HUES64 (cell line): ENCODE measurements at regions not wholly inside any gene's neighbourhood (a gene's known extent, or its start where the extent isn't known, plus 50 kb on each side); places are given as distances from the start of the nearest gene placed in this dataset.
A peak's percentile ranks its signal among the peaks of the same experiment; 100 is the strongest.
"Not testable (repeated sequence)": the region's sequence is repeated elsewhere in the genome, so short reads cannot be mapped to it uniquely, and the experiment has no call there.

Experiments
- H3K27ac ChIP-seq: 2 replicates; pipeline ENCODE4 v1.7.0; 2013; ENCODE audit warnings: low read depth, low read length, inconsistent platforms
- H3K27me3 ChIP-seq: 2 replicates; pipeline ENCODE4 v1.6.1; 2013; ENCODE audit warnings: mild to moderate bottlenecking, low read length; ENCODE audit not compliant: insufficient read depth
- H3K36me3 ChIP-seq: 2 replicates; pipeline ENCODE4 v1.6.1; 2013; ENCODE audit warnings: mild to moderate bottlenecking, low read length; ENCODE audit not compliant: insufficient read depth
- H3K4me1 ChIP-seq: 2 replicates; pipeline ENCODE4 v1.6.1; 2013; ENCODE audit warnings: mild to moderate bottlenecking, low read length, moderate library complexity; ENCODE audit not compliant: insufficient read depth
- H3K4me3 ChIP-seq: 2 replicates; pipeline ENCODE4 v1.5.1; 2013; ENCODE audit warnings: mild to moderate bottlenecking, low read length, moderate library complexity
- H3K9ac ChIP-seq: 2 replicates; pipeline ENCODE4 v1.6.1; 2013; ENCODE audit warnings: mild to moderate bottlenecking, low read depth, low read length
- H3K9me3 ChIP-seq: 2 replicates; pipeline ENCODE4 v1.6.1; 2013; ENCODE audit warnings: low read depth, low read length; ENCODE audit not compliant: insufficient read depth
- WGBS: fragments of 150-250, 120-280 bp; methylation state at CpG from one replicate; pipeline ENCODE4 v1.1.7; 2013; ENCODE audit warnings: missing lambda C conversion rate; 5-methylcytosine and 5-hydroxymethylcytosine counted together

GRCh38 chr1:90864681-90865080 lies 147.6 kb upstream of the BARHL2 start:
- Histone ChIP-seq H3K36me3 (no peaks in the 10 kb centered on the region), H3K4me1 (no peaks in the 10 kb centered on the region), H3K9ac (no peak overlapping the region), H3K9me3 (no peaks in the 10 kb centered on the region), H3K27me3 (no peaks in the 10 kb centered on the region), H3K27ac (no peak overlapping the region), H3K4me3 (no peak overlapping the region)
- 97% methylated on average over 3 of the region's 3 CpGs for WGBS

- Histone ChIP-seq H3K36me3 (no peaks in the 10 kb centered on the region), H3K4me1 (no peaks in the 10 kb centered on the region), H3K27me3 (no peaks in the 10 kb centered on the region), H3K9ac (no peak overlapping the region), H3K9me3 (no peaks in the 10 kb centered on the region), H3K4me3 (no peak overlapping the region), H3K27ac (no peak overlapping the region)
- WGBS, result 95% methylated on average over 3 of the region's 3 CpGs
These were observed 145.7 kb upstream of the BARHL2 start for GRCh38 chr1:90862782-90863181.

GRCh38 chr1:90861421-90861820 lies 144.3 kb upstream of the BARHL2 start:
- not testable (repeated sequence) for H3K4me1 ChIP-seq, H3K27me3 ChIP-seq, H3K9me3 ChIP-seq, H3K9ac ChIP-seq, H3K36me3 ChIP-seq, H3K27ac ChIP-seq, H3K4me3 ChIP-seq
- 91% methylated on average over 3 of the region's 3 CpGs for WGBS

GRCh38 chr1:90856463-90857007 lies 139.4 kb upstream of the BARHL2 start:
- 73% methylated on average over 7 of the region's 7 CpGs for WGBS

GRCh38 chr1:90854397-90854924 lies 137.4 kb upstream of the BARHL2 start:
- H3K36me3 ChIP-seq, result no peaks in the 10 kb centered on the region
- H3K9ac ChIP-seq, result no peak overlapping the region
- H3K4me1 ChIP-seq, result peaks cover 8% of the 10 kb centered on the region; the same call in 1 of the 2 replicates
- H3K27me3 ChIP-seq, result peaks cover 42% of the 10 kb centered on the region
- H3K4me3 ChIP-seq, result no peak overlapping the region
- 96% methylated on average over 3 of the region's 4 CpGs for WGBS
- H3K27ac ChIP-seq, result no peak overlapping the region
- no peaks in the 10 kb centered on the region for H3K9me3 ChIP-seq

More at GRCh38 chr1:90856463-90857007, 139.4 kb upstream of the BARHL2 start:
- H3K4me3 ChIP-seq, result no peak overlapping the region
- H3K27me3 ChIP-seq, result peaks cover 22% of the 10 kb centered on the region
- H3K36me3 ChIP-seq, result no peaks in the 10 kb centered on the region
- no peak overlapping the region for H3K9ac ChIP-seq
- H3K27ac ChIP-seq, result no peak overlapping the region
- no peaks in the 10 kb centered on the region for H3K9me3 ChIP-seq
- H3K4me1 ChIP-seq, result peaks cover 6% of the 10 kb centered on the region; the same call in 1 of the 2 replicates

GRCh38 chr1:90851711-90852050 lies 134.6 kb upstream of the BARHL2 start:
- 1% methylated on average over 18 of the region's 21 CpGs for WGBS
- peaks cover 57% of the 10 kb centered on the region for H3K27me3 ChIP-seq
- H3K4me1 ChIP-seq, result peaks cover 7% of the 10 kb centered on the region
- no peaks in the 10 kb centered on the region for H3K9me3 ChIP-seq
- no peak overlapping the region for H3K27ac ChIP-seq
- H3K4me3 ChIP-seq, result peak overlapping the region; percentile 76
- H3K9ac ChIP-seq, result no peak overlapping the region
- H3K36me3 ChIP-seq, result no peaks in the 10 kb centered on the region

- Histone ChIP-seq H3K9ac (peak overlapping the region; percentile 44; the same call in 1 of the 2 replicates), H3K36me3 (no peaks in the 10 kb centered on the region), H3K4me3 (peak overlapping the region; percentile 76), H3K27ac (no peak overlapping the region), H3K4me1 (peaks cover 5% of the 10 kb centered on the region), H3K9me3 (no peaks in the 10 kb centered on the region), H3K27me3 (peaks cover 59% of the 10 kb centered on the region)
- under 1% methylated on average over 79 of the region's 79 CpGs for WGBS
These were observed 134.0 kb upstream of the BARHL2 start for GRCh38 chr1:90850898-90851710.

- Histone ChIP-seq H3K9me3 (no peaks in the 10 kb centered on the region), H3K36me3 (no peaks in the 10 kb centered on the region), H3K4me1 (peaks cover 5% of the 10 kb centered on the region), H3K9ac (0 out of 2 replicates have a peak overlapping the region, but pooled peaks have one; percentile 44), H3K4me3 (peak overlapping the region; percentile 76), H3K27me3 (peaks cover 67% of the 10 kb centered on the region), H3K27ac (no peak overlapping the region)
- 12% methylated on average over 19 of the region's 19 CpGs for WGBS
These were observed 133.2 kb upstream of the BARHL2 start for GRCh38 chr1:90850181-90850897.

GRCh38 chr1:90841473-90841872 lies 124.4 kb upstream of the BARHL2 start:
- H3K27ac ChIP-seq, result no peak overlapping the region
- 55% methylated on average over 16 of the region's 21 CpGs for WGBS

GRCh38 chr1:90840352-90840751 lies 123.2 kb upstream of the BARHL2 start:
- 86% methylated on average over 7 of the region's 7 CpGs for WGBS
- H3K4me1 ChIP-seq, result peaks cover 51% of the 10 kb centered on the region
- H3K27ac ChIP-seq, result no peak overlapping the region
- H3K9ac ChIP-seq, result no peak overlapping the region
- no peaks in the 10 kb centered on the region for H3K9me3 ChIP-seq
- no peak overlapping the region for H3K4me3 ChIP-seq
- peaks cover 92% of the 10 kb centered on the region for H3K27me3 ChIP-seq
- no peaks in the 10 kb centered on the region for H3K36me3 ChIP-seq

More at GRCh38 chr1:90841473-90841872, 124.4 kb upstream of the BARHL2 start:
- Histone ChIP-seq H3K9ac (no peak overlapping the region), H3K4me3 (peak overlapping the region; percentile 40), H3K36me3 (no peaks in the 10 kb centered on the region), H3K4me1 (peaks cover 47% of the 10 kb centered on the region), H3K27me3 (peaks cover 90% of the 10 kb centered on the region), H3K9me3 (no peaks in the 10 kb centered on the region)

- Histone ChIP-seq H3K27ac (no peak overlapping the region), H3K4me3 (no peak overlapping the region), H3K27me3 (peaks cover 93% of the 10 kb centered on the region), H3K9me3 (no peaks in the 10 kb centered on the region), H3K9ac (no peak overlapping the region), H3K4me1 (peaks cover 60% of the 10 kb centered on the region), H3K36me3 (no peaks in the 10 kb centered on the region)
- WGBS, result 92% methylated on average over 5 of the region's 5 CpGs
These were observed 122.2 kb upstream of the BARHL2 start for GRCh38 chr1:90839323-90839722.
